ENCODE measurements at regions not wholly inside any gene's neighbourhood (a gene's known extent, or its start where the extent isn't known, plus 50 kb on each side); places are given as distances from the start of the nearest gene placed in this dataset.

DNA sequence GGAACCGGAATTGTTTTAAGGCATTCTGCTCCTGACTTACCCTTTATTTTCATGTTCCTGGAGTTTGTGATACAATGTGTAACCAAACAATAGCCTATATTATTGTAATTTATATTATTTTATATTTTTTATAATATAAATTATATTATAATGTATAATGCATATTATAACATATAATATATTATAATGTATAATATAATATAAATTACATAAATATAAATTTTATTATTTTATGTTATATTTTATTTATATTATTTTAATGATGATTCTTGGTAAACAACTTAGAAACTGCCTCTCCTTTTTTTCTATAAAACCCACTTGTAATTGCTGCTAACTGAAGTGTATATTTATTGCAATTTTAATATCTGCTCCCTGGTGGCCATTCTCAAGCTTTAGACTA, 629.1 kb downstream of the MMUT start:
- Histone ChIP-seq H3K27me3 (no peaks in the 10 kb centered on the region), H3K4me1 (no peaks in the 10 kb centered on the region), H3K9me3 (no peaks in the 10 kb centered on the region), H3K4me3 (no peak overlapping the region), H3K27ac (replicated peaks in 1 of 4) (no peak overlapping the region), H3K36me3 (no peaks in the 10 kb centered on the region)
- 97% methylated on average over 1 of the region's 1 CpG for WGBS
- no peak for DNase-seq (ENCODE audit: extremely low spot score)
- TF ChIP-seq POLR2AphosphoS5 (IDR thresholded peaks at IDR 0.05) (no peak), POLR2A (IDR thresholded peaks at IDR 0.05; ENCODE audit: low read depth) (no peak), EP300 (IDR thresholded peaks at IDR 0.05) (no peak)
- TF ChIP-seq, protein P1, sequence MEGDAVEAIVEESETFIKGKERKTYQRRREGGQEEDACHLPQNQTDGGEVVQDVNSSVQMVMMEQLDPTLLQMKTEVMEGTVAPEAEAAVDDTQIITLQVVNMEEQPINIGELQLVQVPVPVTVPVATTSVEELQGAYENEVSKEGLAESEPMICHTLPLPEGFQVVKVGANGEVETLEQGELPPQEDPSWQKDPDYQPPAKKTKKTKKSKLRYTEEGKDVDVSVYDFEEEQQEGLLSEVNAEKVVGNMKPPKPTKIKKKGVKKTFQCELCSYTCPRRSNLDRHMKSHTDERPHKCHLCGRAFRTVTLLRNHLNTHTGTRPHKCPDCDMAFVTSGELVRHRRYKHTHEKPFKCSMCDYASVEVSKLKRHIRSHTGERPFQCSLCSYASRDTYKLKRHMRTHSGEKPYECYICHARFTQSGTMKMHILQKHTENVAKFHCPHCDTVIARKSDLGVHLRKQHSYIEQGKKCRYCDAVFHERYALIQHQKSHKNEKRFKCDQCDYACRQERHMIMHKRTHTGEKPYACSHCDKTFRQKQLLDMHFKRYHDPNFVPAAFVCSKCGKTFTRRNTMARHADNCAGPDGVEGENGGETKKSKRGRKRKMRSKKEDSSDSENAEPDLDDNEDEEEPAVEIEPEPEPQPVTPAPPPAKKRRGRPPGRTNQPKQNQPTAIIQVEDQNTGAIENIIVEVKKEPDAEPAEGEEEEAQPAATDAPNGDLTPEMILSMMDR (IDR thresholded peaks at IDR 0.05): no peak
- intact Hi-C loops (cut with DNase I): no loop called here

GRCh38 chr6:48826901-48827701, 636.0 kb downstream of the MMUT start:
- no peak overlapping the region for H3K27ac ChIP-seq (replicated peaks in 1 of 4)
- H3K9me3 ChIP-seq: no peaks in the 10 kb centered on the region
- no peak overlapping the region for H3K4me3 ChIP-seq
- TF ChIP-seq POLR2A (IDR thresholded peaks at IDR 0.05; ENCODE audit: low read depth) (no peak), POLR2AphosphoS5 (IDR thresholded peaks at IDR 0.05) (no peak), EP300 (IDR thresholded peaks at IDR 0.05) (no peak)
- TF ChIP-seq, protein P1 (IDR thresholded peaks at IDR 0.05): no peak
- 68% methylated on average over 6 of the region's 6 CpGs for WGBS
- intact Hi-C loops (cut with DNase I): no loop called here
- no peaks in the 10 kb centered on the region for H3K36me3 ChIP-seq
- H3K27me3 ChIP-seq: no peaks in the 10 kb centered on the region
- H3K4me1 ChIP-seq: no peaks in the 10 kb centered on the region
- no peak for DNase-seq (ENCODE audit: extremely low spot score)

GRCh38 chr6:48826152-48826515, 636.9 kb downstream of the MMUT start:
- DNase-seq (ENCODE audit: extremely low spot score): no peak
- TF ChIP-seq EP300 (IDR thresholded peaks at IDR 0.05) (no peak), POLR2A (IDR thresholded peaks at IDR 0.05; ENCODE audit: low read depth) (no peak)
- no peaks in the 10 kb centered on the region for H3K4me1 ChIP-seq
- no peaks in the 10 kb centered on the region for H3K9me3 ChIP-seq
- no peaks in the 10 kb centered on the region for H3K27me3 ChIP-seq
- H3K36me3 ChIP-seq: no peaks in the 10 kb centered on the region
- intact Hi-C loops (cut with DNase I): no loop called here
- 40% methylated on average over 2 of the region's 2 CpGs for WGBS
- H3K4me3 ChIP-seq: no peak overlapping the region
- H3K27ac ChIP-seq (replicated peaks in 1 of 4): no peak overlapping the region

DNA sequence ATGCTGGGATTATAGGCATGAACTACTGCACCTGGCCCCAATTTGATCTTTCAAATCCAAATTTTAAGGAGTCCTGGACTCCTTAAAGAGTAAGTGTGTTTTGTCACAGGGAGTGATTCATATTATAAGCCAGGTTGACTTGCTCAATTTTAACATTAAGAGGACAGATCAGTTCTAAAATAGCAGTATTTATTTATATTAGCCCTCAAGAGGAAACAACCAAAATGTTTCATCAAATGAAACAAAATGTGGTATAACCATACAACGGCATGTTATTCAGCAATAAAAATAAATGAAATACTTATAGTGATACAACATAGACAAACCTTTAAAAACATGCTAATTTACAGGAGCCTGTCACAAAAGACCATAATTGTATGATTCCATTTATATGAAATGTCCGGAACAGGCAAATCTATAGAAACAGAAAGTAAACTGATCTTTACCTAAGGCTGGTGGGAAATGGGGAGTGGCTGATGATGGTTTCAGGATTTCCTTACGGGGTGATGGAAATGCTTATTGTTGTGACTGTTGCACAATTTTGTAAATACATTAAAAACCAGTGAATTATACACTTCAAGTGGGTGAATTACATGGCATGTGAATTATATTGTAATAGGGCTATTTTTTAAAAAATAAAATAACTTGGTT, 637.4 kb downstream of the MMUT start:
- no peak for TF ChIP-seq POLR2AphosphoS5 (IDR thresholded peaks at IDR 0.05)
- TF ChIP-seq EP300 (IDR thresholded peaks at IDR 0.05): no peak
- TF ChIP-seq POLR2A (IDR thresholded peaks at IDR 0.05; ENCODE audit: low read depth): no peak
- TF ChIP-seq, protein P1 (IDR thresholded peaks at IDR 0.05): no peak
- intact Hi-C loops (cut with DNase I): no loop called here
- DNase-seq (ENCODE audit: extremely low spot score): no peak
- 61% methylated on average over 3 of the region's 3 CpGs for WGBS
- no peak overlapping the region for H3K4me3 ChIP-seq
- H3K9me3 ChIP-seq: no peaks in the 10 kb centered on the region
- no peaks in the 10 kb centered on the region for H3K27me3 ChIP-seq
- H3K36me3 ChIP-seq: no peaks in the 10 kb centered on the region
- H3K27ac ChIP-seq (replicated peaks in 1 of 4): no peak overlapping the region
- H3K4me1 ChIP-seq: no peaks in the 10 kb centered on the region

- H3K4me1 ChIP-seq: no peaks in the 10 kb centered on the region
- no peaks in the 10 kb centered on the region for H3K9me3 ChIP-seq
- TF ChIP-seq, protein P1 (IDR thresholded peaks at IDR 0.05): no peak
- TF ChIP-seq POLR2AphosphoS5 (IDR thresholded peaks at IDR 0.05) (no peak), POLR2A (IDR thresholded peaks at IDR 0.05; ENCODE audit: low read depth) (no peak), EP300 (IDR thresholded peaks at IDR 0.05) (no peak)
- no peak for DNase-seq (ENCODE audit: extremely low spot score)
- H3K27ac ChIP-seq (replicated peaks in 1 of 4): no peak overlapping the region
- no peak overlapping the region for H3K4me3 ChIP-seq
- H3K36me3 ChIP-seq: no peaks in the 10 kb centered on the region
- intact Hi-C loops (cut with DNase I): no loop called here
- no peaks in the 10 kb centered on the region for H3K27me3 ChIP-seq
Measured at GRCh38 chr6:48818052-48818412, 645.0 kb downstream of the MMUT start.

All from esophagus muscularis mucosa (tissue), 4 donors.